SKM-1 treated with dmso at 0.1 percent for 144 hours (cell line): ENCODE measurements at regions not wholly inside any gene's neighbourhood (a gene's known extent, or its start where the extent isn't known, plus 50 kb on each side); places are given as distances from the start of the nearest gene placed in this dataset.
"Not testable (repeated sequence)": the region's sequence is repeated elsewhere in the genome, so short reads cannot be mapped to it uniquely, and the experiment has no call there.

Experiments used
- DNase-seq: peaks from one replicate; lab custom pipeline; 2025; ENCODE audit not compliant: unreplicated experiment; lab: John Stamatoyannopoulos, UW

DNA sequence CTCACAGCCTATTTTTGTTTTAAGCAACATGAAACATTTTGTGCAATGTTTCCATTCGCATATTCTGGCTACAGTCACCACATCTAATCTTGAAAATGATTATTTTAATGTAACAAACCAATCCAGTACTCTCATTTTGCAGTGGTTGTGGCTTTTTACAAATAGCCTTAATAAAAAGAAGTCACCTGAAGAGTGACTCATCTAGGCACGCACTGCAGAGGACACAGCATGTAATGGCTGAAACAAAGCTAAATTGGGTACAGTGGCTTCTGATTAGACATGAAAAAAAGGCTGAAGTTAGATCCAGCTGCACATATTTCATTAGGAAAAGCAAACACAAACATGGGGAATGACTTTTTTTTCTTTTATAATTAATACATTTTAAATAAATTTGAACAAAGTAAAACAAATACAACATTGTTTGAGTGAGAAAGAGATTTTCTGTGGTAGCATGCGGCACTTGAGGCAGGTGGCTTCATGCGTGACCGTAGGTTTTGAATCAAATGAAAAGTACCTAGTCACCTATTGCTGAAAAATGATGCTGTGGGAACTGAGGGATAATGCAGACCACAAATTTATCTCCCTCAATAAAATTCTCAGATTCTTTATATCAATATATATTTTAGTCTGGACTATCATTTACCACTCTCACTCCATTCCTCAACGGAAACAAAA is 240.8 kb upstream of the DDX53 start:
- no peak for DNase-seq

GRCh38 chrX:22760513-22761057 is 239.2 kb upstream of the DDX53 start:
- no peak for DNase-seq

DNA sequence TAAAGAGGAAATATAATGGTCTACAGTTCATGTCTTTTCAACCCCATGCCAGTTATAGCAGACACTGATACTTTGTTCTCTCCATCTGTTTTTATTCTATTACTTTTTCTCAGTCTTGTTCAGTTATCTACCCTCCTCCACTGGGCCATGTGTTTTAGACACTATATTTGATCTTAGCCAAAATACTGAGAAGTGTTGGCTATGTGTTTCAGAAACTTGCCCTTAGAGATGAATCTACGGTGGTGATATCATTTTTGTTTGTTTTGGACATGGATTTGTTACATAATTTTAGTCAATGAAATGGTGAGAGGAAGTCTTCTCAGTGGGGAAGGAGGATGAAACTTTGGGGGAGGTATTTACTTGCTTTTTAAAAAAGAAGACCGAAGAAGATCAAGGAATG is 211.5 kb upstream of the DDX53 start:
- DNase-seq = no peak

DNA sequence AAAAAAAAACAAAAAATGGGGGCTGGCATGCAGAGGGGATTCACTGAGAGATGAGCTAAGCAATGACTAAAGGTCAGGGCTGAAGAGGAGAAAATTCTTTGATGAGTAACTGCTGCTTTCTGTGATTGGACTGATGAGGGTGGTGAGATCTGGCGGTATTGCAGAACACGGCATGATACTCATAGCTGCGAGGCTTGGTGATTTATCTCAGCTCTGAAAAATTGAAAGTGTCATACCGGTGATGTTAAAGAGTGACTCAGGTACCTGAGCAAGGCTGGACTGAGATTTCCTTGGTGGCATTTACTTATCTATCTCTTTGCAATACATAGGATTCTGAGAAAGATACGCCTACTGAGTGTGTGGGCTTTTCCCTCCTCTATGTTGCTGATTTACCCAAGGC is 204.1 kb upstream of the DDX53 start:
- DNase-seq = no peak

DNA sequence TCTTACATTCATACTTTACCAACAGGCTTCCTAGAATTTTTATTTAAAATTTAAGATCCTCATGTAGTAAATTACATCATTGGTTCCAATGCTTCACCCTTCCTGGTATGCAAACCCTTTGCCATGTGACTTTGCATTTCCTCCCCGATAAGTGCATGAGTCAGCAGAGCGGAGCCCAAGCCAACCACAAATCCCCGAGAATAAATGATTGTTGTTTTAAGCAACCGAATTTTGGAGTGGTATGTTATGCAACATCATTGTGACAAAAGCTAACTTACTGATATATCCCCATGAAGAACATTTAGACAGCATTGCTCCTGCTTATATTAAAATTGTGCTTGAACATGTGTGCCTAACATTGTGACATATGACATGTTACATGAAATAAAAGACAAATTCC is 199.4 kb upstream of the DDX53 start:
- peak; percentile 24 for DNase-seq

DNA sequence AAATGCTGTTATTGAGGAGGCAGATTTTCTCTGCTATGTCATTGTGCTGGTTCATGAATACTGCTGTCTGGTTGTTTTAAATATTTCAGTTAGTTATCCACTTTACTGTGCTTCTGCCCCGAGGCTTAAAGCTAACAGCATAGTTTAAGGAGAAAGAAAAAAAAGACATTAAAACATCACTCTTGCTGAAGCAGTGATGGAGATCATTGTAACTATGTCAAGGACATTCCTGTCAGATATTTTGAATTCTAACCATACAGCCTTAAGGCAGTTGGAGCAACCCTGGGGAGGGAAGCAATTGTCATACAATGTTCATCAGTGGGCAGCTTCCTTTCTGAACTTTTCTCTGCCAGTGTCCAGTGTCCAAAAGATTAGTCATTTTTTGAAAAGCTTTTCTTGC is 199.0 kb upstream of the DDX53 start:
- no peak for DNase-seq

DNA sequence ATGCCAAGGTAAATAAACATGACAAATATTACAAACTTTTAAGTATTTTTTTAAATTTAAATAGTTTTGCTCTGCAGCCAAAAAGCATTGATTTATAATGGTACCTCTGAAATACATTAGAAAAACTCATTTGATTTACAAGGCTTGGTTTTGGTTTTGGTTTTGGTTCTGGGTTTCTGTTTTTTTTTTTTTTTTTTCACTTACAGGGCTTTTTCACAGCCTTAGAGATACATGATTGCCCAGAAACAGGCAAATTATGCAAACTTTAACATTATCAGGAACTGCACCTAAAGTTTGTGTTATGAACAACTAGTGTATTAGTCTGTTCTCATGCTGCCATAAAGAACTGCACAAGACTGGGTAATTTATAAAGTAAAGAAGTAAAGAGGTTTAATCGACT is 196.4 kb upstream of the DDX53 start:
- DNase-seq = no peak

GRCh38 chrX:22810876-22811275 is 188.9 kb upstream of the DDX53 start:
- DNase-seq = no peak

- no peak for DNase-seq
Observed at GRCh38 chrX:22818061-22818460, 181.7 kb upstream of the DDX53 start.

GRCh38 chrX:22855693-22856092 is 144.1 kb upstream of the DDX53 start:
- DNase-seq = no peak

GRCh38 chrX:22859642-22860041 is 140.1 kb upstream of the DDX53 start:
- DNase-seq = no peak

GRCh38 chrX:22866801-22867200 is 133.0 kb upstream of the DDX53 start:
- DNase-seq = not testable (repeated sequence)

GRCh38 chrX:22882543-22882942 is 117.2 kb upstream of the DDX53 start:
- DNase-seq = no peak

GRCh38 chrX:22889819-22890218 is 109.9 kb upstream of the DDX53 start:
- DNase-seq = no peak

GRCh38 chrX:22912616-22913015 is 87.1 kb upstream of the DDX53 start:
- no peak for DNase-seq

DNA sequence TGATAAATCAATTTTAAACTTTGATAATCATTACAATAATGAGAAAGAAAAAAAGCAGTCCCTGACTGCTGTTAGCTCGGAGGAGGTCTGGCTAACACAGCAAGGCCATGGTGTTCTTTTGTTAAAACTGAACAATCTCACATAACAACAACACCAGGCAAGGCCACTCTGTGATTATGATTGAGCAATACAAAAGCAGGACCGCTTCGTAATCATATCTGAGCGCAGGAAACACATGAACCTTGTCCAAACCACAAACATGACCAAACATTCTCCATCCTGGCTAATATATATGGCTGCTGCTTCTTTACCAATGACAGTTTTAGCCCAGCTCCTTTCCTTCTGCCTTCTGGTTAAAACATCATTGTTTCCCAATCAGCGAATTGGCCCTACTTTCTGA is 76.8 kb upstream of the DDX53 start:
- DNase-seq = no peak

GRCh38 chrX:22934640-22935039 is 65.1 kb upstream of the DDX53 start:
- DNase-seq = no peak

GRCh38 chrX:22944945-22945344 is 54.8 kb upstream of the DDX53 start:
- no peak for DNase-seq
